ENCODE measurements at regions not wholly inside any gene's neighbourhood (a gene's known extent, or its start where the extent isn't known, plus 50 kb on each side); places are given as distances from the start of the nearest gene placed in this dataset.

GRCh38 chr4:60250657-60251056, 949.5 kb upstream of the ADGRL3 start:
- DNase-seq = no peak
- in situ Hi-C loops (cut with HindIII; ENCODE audit: low pct_ligation_motif_present, low pct_unique_long_range_greater_than_20kb, low sequenced_read_pairs) = no loop called here

- no peak for DNase-seq
- in situ Hi-C loops (cut with HindIII; ENCODE audit: low pct_ligation_motif_present, low pct_unique_long_range_greater_than_20kb, low sequenced_read_pairs) = no loop called here
These were observed 940.3 kb upstream of the ADGRL3 start for GRCh38 chr4:60259781-60260180.

GRCh38 chr4:60266505-60266904, 933.6 kb upstream of the ADGRL3 start:
- DNase-seq = no peak

GRCh38 chr4:60296386-60296785, 903.7 kb upstream of the ADGRL3 start:
- in situ Hi-C loops (cut with HindIII; ENCODE audit: low pct_ligation_motif_present, low pct_unique_long_range_greater_than_20kb, low sequenced_read_pairs) = no loop called here
- no peak for DNase-seq

More at GRCh38 chr4:60266505-60266904, 933.6 kb upstream of the ADGRL3 start:
- in situ Hi-C loops (cut with HindIII; ENCODE audit: low pct_ligation_motif_present, low pct_unique_long_range_greater_than_20kb, low sequenced_read_pairs) = no loop called here

- DNase-seq = no peak
- in situ Hi-C loops (cut with HindIII; ENCODE audit: low pct_ligation_motif_present, low pct_unique_long_range_greater_than_20kb, low sequenced_read_pairs) = no loop called here
These were observed 886.4 kb upstream of the ADGRL3 start for GRCh38 chr4:60313611-60314178.

GRCh38 chr4:60314416-60314815, 885.7 kb upstream of the ADGRL3 start:
- no peak for DNase-seq
- in situ Hi-C loops (cut with HindIII; ENCODE audit: low pct_ligation_motif_present, low pct_unique_long_range_greater_than_20kb, low sequenced_read_pairs) = no loop called here

- in situ Hi-C loops (cut with HindIII; ENCODE audit: low pct_ligation_motif_present, low pct_unique_long_range_greater_than_20kb, low sequenced_read_pairs) = no loop called here
These were observed 884.5 kb upstream of the ADGRL3 start for GRCh38 chr4:60315586-60315985.

GRCh38 chr4:60326735-60327134, 873.4 kb upstream of the ADGRL3 start:
- no peak for DNase-seq
- in situ Hi-C loops (cut with HindIII; ENCODE audit: low pct_ligation_motif_present, low pct_unique_long_range_greater_than_20kb, low sequenced_read_pairs) = no loop called here

More at GRCh38 chr4:60315586-60315985, 884.5 kb upstream of the ADGRL3 start:
- no peak for DNase-seq

- in situ Hi-C loops (cut with HindIII; ENCODE audit: low pct_ligation_motif_present, low pct_unique_long_range_greater_than_20kb, low sequenced_read_pairs) = no loop called here
- no peak for DNase-seq
These were observed 872.5 kb upstream of the ADGRL3 start for GRCh38 chr4:60327651-60328050.

- in situ Hi-C loops (cut with HindIII; ENCODE audit: low pct_ligation_motif_present, low pct_unique_long_range_greater_than_20kb, low sequenced_read_pairs) = no loop called here
- no peak for DNase-seq
These were observed 855.2 kb upstream of the ADGRL3 start for GRCh38 chr4:60344908-60345307.

GRCh38 chr4:60345392-60345791, 854.7 kb upstream of the ADGRL3 start:
- in situ Hi-C loops (cut with HindIII; ENCODE audit: low pct_ligation_motif_present, low pct_unique_long_range_greater_than_20kb, low sequenced_read_pairs) = no loop called here
- no peak for DNase-seq

- in situ Hi-C loops (cut with HindIII; ENCODE audit: low pct_ligation_motif_present, low pct_unique_long_range_greater_than_20kb, low sequenced_read_pairs) = no loop called here
- DNase-seq = no peak
These were observed 840.3 kb upstream of the ADGRL3 start for GRCh38 chr4:60359746-60360367.

- DNase-seq = no peak
- in situ Hi-C loops (cut with HindIII; ENCODE audit: low pct_ligation_motif_present, low pct_unique_long_range_greater_than_20kb, low sequenced_read_pairs) = no loop called here
These were observed 835.0 kb upstream of the ADGRL3 start for GRCh38 chr4:60365176-60365575.

- no peak for DNase-seq
- in situ Hi-C loops (cut with HindIII; ENCODE audit: low pct_ligation_motif_present, low pct_unique_long_range_greater_than_20kb, low sequenced_read_pairs) = no loop called here
These were observed 833.5 kb upstream of the ADGRL3 start for GRCh38 chr4:60366661-60367060.

- in situ Hi-C loops (cut with HindIII; ENCODE audit: low pct_ligation_motif_present, low pct_unique_long_range_greater_than_20kb, low sequenced_read_pairs) = no loop called here
- DNase-seq = no peak
These were observed 831.1 kb upstream of the ADGRL3 start for GRCh38 chr4:60368986-60369385.

- in situ Hi-C loops (cut with HindIII; ENCODE audit: low pct_ligation_motif_present, low pct_unique_long_range_greater_than_20kb, low sequenced_read_pairs) = no loop called here
- no peak for DNase-seq
These were observed 822.1 kb upstream of the ADGRL3 start for GRCh38 chr4:60378010-60378409.

GRCh38 chr4:60384516-60384915, 815.6 kb upstream of the ADGRL3 start:
- in situ Hi-C loops (cut with HindIII; ENCODE audit: low pct_ligation_motif_present, low pct_unique_long_range_greater_than_20kb, low sequenced_read_pairs) = no loop called here
- no peak for DNase-seq

GRCh38 chr4:60389633-60390032, 810.5 kb upstream of the ADGRL3 start:
- in situ Hi-C loops (cut with HindIII; ENCODE audit: low pct_ligation_motif_present, low pct_unique_long_range_greater_than_20kb, low sequenced_read_pairs) = no loop called here
- no peak for DNase-seq

GRCh38 chr4:60396341-60397049, 803.6 kb upstream of the ADGRL3 start:
- no peak for DNase-seq
- in situ Hi-C loops (cut with HindIII; ENCODE audit: low pct_ligation_motif_present, low pct_unique_long_range_greater_than_20kb, low sequenced_read_pairs) = no loop called here

GRCh38 chr4:60400593-60400992, 799.5 kb upstream of the ADGRL3 start:
- DNase-seq = no peak
- in situ Hi-C loops (cut with HindIII; ENCODE audit: low pct_ligation_motif_present, low pct_unique_long_range_greater_than_20kb, low sequenced_read_pairs) = no loop called here

Measured in ACHN (cell line).